ENCODE measurements at regions not wholly inside any gene's neighbourhood (a gene's known extent, or its start where the extent isn't known, plus 50 kb on each side); places are given as distances from the start of the nearest gene placed in this dataset.

GRCh38 chr2:196329959-196330358 lies 158.6 kb upstream of the STK17B start:
- WGBS, 3 donors = 89 to 97% (median 95%) methylated on average over 2 of the region's 2 CpGs
- no peaks in the 10 kb centered on the region for H3K27me3 ChIP-seq
- intact Hi-C loops (cut with DNase I) = no loop called here

GRCh38 chr2:196330645-196331044 lies 159.3 kb upstream of the STK17B start:
- no peak overlapping the region for H3K27ac ChIP-seq
- no peaks in the 10 kb centered on the region for H3K4me1 ChIP-seq (ENCODE audit: insufficient read depth)
- 93 to 96% (median 96%) methylated on average over 4 of the region's 4 CpGs for WGBS, 3 donors
- intact Hi-C loops (cut with DNase I) = no loop called here
- H3K4me3 ChIP-seq = no peak overlapping the region
- H3K27me3 ChIP-seq = no peaks in the 10 kb centered on the region
- TF ChIP-seq POLR2A (IDR thresholded peaks at IDR 0.05) = no peak
- TF ChIP-seq EP300 (IDR thresholded peaks at IDR 0.05) = no peak
- no peak for TF ChIP-seq CTCF (IDR thresholded peaks at IDR 0.05)
- H3K36me3 ChIP-seq = no peaks in the 10 kb centered on the region
- DNase-seq = no peak
- no peaks in the 10 kb centered on the region for H3K9me3 ChIP-seq

More at GRCh38 chr2:196329959-196330358, 158.6 kb upstream of the STK17B start:
- H3K4me3 ChIP-seq = no peak overlapping the region
- no peak overlapping the region for H3K27ac ChIP-seq
- no peaks in the 10 kb centered on the region for H3K36me3 ChIP-seq
- no peak for TF ChIP-seq EP300 (IDR thresholded peaks at IDR 0.05)
- no peak for TF ChIP-seq CTCF (IDR thresholded peaks at IDR 0.05)
- TF ChIP-seq POLR2A (IDR thresholded peaks at IDR 0.05) = no peak
- DNase-seq = no peak
- H3K4me1 ChIP-seq (ENCODE audit: insufficient read depth) = no peaks in the 10 kb centered on the region
- no peaks in the 10 kb centered on the region for H3K9me3 ChIP-seq

GRCh38 chr2:196331143-196331542 lies 159.8 kb upstream of the STK17B start:
- no peak for TF ChIP-seq CTCF (IDR thresholded peaks at IDR 0.05)
- TF ChIP-seq POLR2A (IDR thresholded peaks at IDR 0.05) = no peak
- TF ChIP-seq EP300 (IDR thresholded peaks at IDR 0.05) = no peak
- no peak overlapping the region for H3K4me3 ChIP-seq
- no peaks in the 10 kb centered on the region for H3K9me3 ChIP-seq
- no peak for DNase-seq
- no peaks in the 10 kb centered on the region for H3K27me3 ChIP-seq
- no peaks in the 10 kb centered on the region for H3K36me3 ChIP-seq
- intact Hi-C loops (cut with DNase I) = no loop called here
- H3K4me1 ChIP-seq (ENCODE audit: insufficient read depth) = no peaks in the 10 kb centered on the region
- WGBS, 3 donors = 54 to 66% (median 58%) methylated on average over 5 of the region's 5 CpGs
- no peak overlapping the region for H3K27ac ChIP-seq

- Histone ChIP-seq H3K4me3 (no peak overlapping the region), H3K36me3 (no peaks in the 10 kb centered on the region), H3K27ac (no peak overlapping the region), H3K9me3 (no peaks in the 10 kb centered on the region), H3K27me3 (no peaks in the 10 kb centered on the region), H3K4me1 (ENCODE audit: insufficient read depth) (no peaks in the 10 kb centered on the region)
- 38 to 51% (median 41%) methylated on average over 4 of the region's 4 CpGs for WGBS, 3 donors
- TF ChIP-seq EP300 (IDR thresholded peaks at IDR 0.05) = no peak
- no peak for TF ChIP-seq CTCF (IDR thresholded peaks at IDR 0.05)
- no peak for TF ChIP-seq POLR2A (IDR thresholded peaks at IDR 0.05)
- DNase-seq = no peak
- intact Hi-C loops (cut with DNase I) = no loop called here
Observed at GRCh38 chr2:196331851-196332250, 160.5 kb upstream of the STK17B start.

GRCh38 chr2:196333397-196333796 lies 162.0 kb upstream of the STK17B start:
- TF ChIP-seq POLR2A (IDR thresholded peaks at IDR 0.05) (no peak), CTCF (IDR thresholded peaks at IDR 0.05) (no peak), EP300 (IDR thresholded peaks at IDR 0.05) (no peak)
- intact Hi-C loops (cut with DNase I) = no loop called here
- no peak for DNase-seq

More at GRCh38 chr2:196333397-196333796, 162.0 kb upstream of the STK17B start:
- Histone ChIP-seq H3K4me1 (ENCODE audit: insufficient read depth) (no peaks in the 10 kb centered on the region), H3K4me3 (no peak overlapping the region), H3K36me3 (no peaks in the 10 kb centered on the region), H3K9me3 (no peaks in the 10 kb centered on the region), H3K27ac (no peak overlapping the region), H3K27me3 (no peaks in the 10 kb centered on the region)

Data from ovary (tissue), 7 donors.